HG02884 (cell line): ENCODE measurements at regions not wholly inside any gene's neighbourhood (a gene's known extent, or its start where the extent isn't known, plus 50 kb on each side); places are given as distances from the start of the nearest gene placed in this dataset.

Experiments used
- ATAC-seq: cut with Tn5 transposase; IDR thresholded peaks from one replicate; pipeline ENCODE4 v1.9.1; 2021; ENCODE audit warnings: mild to moderate bottlenecking, moderate library complexity; ENCODE audit not compliant: unreplicated experiment

- ATAC-seq: no peak
These were observed 328.2 kb upstream of the NOVA1 start for GRCh38 chr14:26925876-26926584.

- no peak for ATAC-seq
These were observed 328.8 kb upstream of the NOVA1 start for GRCh38 chr14:26926585-26926984.

GRCh38 chr14:26928019-26928418 lies 330.2 kb upstream of the NOVA1 start:
- ATAC-seq: no peak

- ATAC-seq: no peak
These were observed 331.5 kb upstream of the NOVA1 start for GRCh38 chr14:26929361-26929760.

- ATAC-seq: no peak
These were observed 332.7 kb upstream of the NOVA1 start for GRCh38 chr14:26930576-26930975.

- no peak for ATAC-seq
These were observed 334.8 kb upstream of the NOVA1 start for GRCh38 chr14:26932606-26933005.

GRCh38 chr14:26933431-26933830 lies 335.6 kb upstream of the NOVA1 start:
- ATAC-seq: no peak

GRCh38 chr14:26934151-26934550 lies 336.3 kb upstream of the NOVA1 start:
- no peak for ATAC-seq

- ATAC-seq: no peak
These were observed 337.9 kb upstream of the NOVA1 start for GRCh38 chr14:26935733-26936132.

GRCh38 chr14:26938054-26938453 lies 340.2 kb upstream of the NOVA1 start:
- no peak for ATAC-seq

- ATAC-seq: no peak
These were observed 341.9 kb upstream of the NOVA1 start for GRCh38 chr14:26939755-26940154.

- ATAC-seq: no peak
These were observed 343.7 kb upstream of the NOVA1 start for GRCh38 chr14:26941521-26941920.

- ATAC-seq: no peak
These were observed 349.4 kb upstream of the NOVA1 start for GRCh38 chr14:26947265-26947664.

- no peak for ATAC-seq
These were observed 361.6 kb upstream of the NOVA1 start for GRCh38 chr14:26959437-26959836.

- ATAC-seq: no peak
These were observed 362.3 kb upstream of the NOVA1 start for GRCh38 chr14:26959972-26960660.

GRCh38 chr14:26963711-26964110 lies 365.9 kb upstream of the NOVA1 start:
- ATAC-seq: no peak

- no peak for ATAC-seq
These were observed 367.7 kb upstream of the NOVA1 start for GRCh38 chr14:26965490-26965889.

- ATAC-seq: no peak
These were observed 369.1 kb upstream of the NOVA1 start for GRCh38 chr14:26966908-26967307.

GRCh38 chr14:26974965-26975364 lies 377.1 kb upstream of the NOVA1 start:
- no peak for ATAC-seq

GRCh38 chr14:26982071-26982470 lies 384.2 kb upstream of the NOVA1 start:
- no peak for ATAC-seq

- ATAC-seq: no peak
These were observed 386.7 kb upstream of the NOVA1 start for GRCh38 chr14:26984311-26985177.
